ENCODE measurements at regions not wholly inside any gene's neighbourhood (a gene's known extent, or its start where the extent isn't known, plus 50 kb on each side); places are given as distances from the start of the nearest gene placed in this dataset.
A peak's percentile ranks its signal among the peaks of the same experiment; 100 is the strongest.

DNA sequence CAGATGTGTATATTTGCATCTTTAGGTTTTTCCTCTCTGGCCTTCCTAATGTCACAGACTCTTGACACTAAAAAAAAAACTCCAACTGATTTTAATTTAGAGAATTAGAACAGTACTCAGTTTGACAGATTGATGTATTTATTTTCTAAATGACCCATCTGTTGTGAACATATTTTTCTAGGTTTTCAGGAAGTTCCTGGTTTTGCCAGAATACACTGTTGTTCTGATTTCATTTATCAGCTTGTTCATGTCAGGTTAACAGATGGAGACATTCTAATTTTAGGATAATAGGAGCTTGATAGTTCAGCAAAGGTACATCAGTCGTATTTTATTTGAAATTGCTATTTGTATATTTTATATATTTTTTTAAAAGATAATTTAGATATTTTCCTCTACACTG lies 133.4 kb downstream of the TANC2 start:
- DNase-seq (ENCODE audit: low read depth in 2 of 2): no peak
- no peak overlapping the region for H3K4me3 ChIP-seq (replicated peaks in 1 of 2; ENCODE audit: low read depth in 2 of 2, low read length in 2 of 2)
- no peak for TF ChIP-seq CTCF (IDR thresholded peaks at IDR 0.05; ENCODE audit: low read depth, low read length)

- no peak for TF ChIP-seq CTCF (IDR thresholded peaks at IDR 0.05; ENCODE audit: low read depth, low read length)
- no peak overlapping the region for H3K4me3 ChIP-seq (replicated peaks in 1 of 2; ENCODE audit: low read depth in 2 of 2, low read length in 2 of 2)
- DNase-seq (ENCODE audit: low read depth in 2 of 2): no peak
These were observed 136.0 kb downstream of the TANC2 start for GRCh38 chr17:63102034-63102433.

DNA sequence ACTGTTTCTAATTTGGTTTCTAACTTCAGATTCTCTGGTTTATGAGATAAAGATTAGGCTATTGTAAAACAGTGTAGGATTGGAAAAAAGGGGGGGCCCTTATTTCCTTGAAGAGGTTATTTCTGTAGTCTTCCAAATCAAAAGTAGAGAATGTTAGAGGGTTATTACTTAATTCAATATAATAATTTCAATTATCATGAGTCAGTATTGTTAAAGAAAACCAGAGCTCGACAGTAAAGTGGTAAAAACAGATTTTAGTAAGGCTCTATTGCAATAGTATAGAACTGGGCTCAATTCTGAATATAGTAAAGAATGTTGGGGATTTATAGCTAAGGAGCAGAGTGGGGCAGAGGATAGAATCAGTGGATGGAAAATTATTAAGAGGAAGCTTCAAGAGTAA lies 140.0 kb downstream of the TANC2 start:
- no peak for DNase-seq (ENCODE audit: low read depth in 2 of 2)
- no peak for TF ChIP-seq CTCF (IDR thresholded peaks at IDR 0.05; ENCODE audit: low read depth, low read length)
- H3K4me3 ChIP-seq (replicated peaks in 1 of 2; ENCODE audit: low read depth in 2 of 2, low read length in 2 of 2): no peak overlapping the region

DNA sequence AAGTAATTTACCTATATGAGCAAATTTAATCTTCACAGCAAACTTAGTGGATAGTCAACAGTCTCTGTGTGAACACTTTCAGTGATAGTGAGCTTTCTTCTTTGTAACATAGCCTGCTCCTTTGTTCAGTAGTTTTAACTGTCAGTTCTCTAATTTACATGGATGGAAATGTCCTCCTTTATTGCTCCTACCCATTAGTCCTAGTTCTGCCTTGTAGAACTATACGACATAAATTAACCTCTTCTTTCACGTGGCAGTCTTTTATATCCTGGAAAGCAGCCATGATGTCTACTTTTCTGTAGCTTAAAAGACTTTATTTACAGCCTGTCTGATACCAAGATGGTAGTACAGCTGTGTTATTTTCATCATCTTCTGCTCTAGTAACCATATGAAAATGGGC lies 143.6 kb downstream of the TANC2 start:
- DNase-seq (ENCODE audit: low read depth in 2 of 2): no peak
- H3K4me3 ChIP-seq (replicated peaks in 1 of 2; ENCODE audit: low read depth in 2 of 2, low read length in 2 of 2): no peak overlapping the region
- no peak for TF ChIP-seq CTCF (IDR thresholded peaks at IDR 0.05; ENCODE audit: low read depth, low read length)

DNA sequence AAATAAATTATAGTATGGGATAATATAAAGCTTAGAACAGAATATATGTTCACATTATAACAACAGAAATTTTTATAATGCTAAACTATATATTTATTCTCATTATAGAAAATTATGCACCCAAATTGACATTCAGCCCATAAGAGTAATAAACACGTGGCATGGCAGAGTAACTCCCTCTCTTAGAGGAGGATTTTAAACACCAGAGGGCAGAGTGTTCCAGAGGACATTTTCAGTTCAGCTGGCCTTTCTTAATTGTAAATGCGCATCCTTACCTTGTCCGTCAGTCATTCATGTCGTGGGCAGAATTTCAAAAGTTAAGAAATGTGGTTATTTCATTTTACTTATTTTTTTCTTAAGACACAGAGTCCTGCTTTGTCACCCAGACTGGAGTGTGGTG lies 147.1 kb downstream of the TANC2 start:
- peak; percentile 11 to 29 for DNase-seq (ENCODE audit: low read depth in 2 of 2)
- peak; percentile 27 for TF ChIP-seq CTCF (IDR thresholded peaks at IDR 0.05; ENCODE audit: low read depth, low read length)
- H3K4me3 ChIP-seq (replicated peaks in 1 of 2; ENCODE audit: low read depth in 2 of 2, low read length in 2 of 2): no peak overlapping the region

DNA sequence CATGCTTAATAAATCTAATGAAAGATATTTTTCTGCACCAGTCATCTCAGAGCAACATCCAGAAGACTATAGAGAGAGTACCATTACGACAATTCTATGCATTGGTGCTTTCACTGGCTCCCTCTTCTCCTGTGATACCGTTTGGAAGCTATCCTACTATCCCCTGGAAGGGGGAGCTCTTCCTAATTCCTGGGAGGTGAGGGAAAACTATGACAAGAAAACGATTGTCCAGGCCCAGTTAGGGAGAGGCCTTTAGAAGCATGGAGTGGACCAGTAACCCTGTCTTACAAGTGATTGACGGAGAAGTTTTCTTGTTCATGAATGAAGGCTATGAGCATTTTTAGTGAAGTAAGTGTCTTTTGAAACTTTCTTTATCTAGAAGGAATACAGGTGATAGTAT lies 150.2 kb downstream of the TANC2 start:
- H3K4me3 ChIP-seq (replicated peaks in 1 of 2; ENCODE audit: low read depth in 2 of 2, low read length in 2 of 2): no peak overlapping the region
- no peak for DNase-seq (ENCODE audit: low read depth in 2 of 2)
- TF ChIP-seq CTCF (IDR thresholded peaks at IDR 0.05; ENCODE audit: low read depth, low read length): no peak
